ENCODE measurements at regions not wholly inside any gene's neighbourhood (a gene's known extent, or its start where the extent isn't known, plus 50 kb on each side); places are given as distances from the start of the nearest gene placed in this dataset.

GRCh38 chr1:226482975-226483700, 65.4 kb upstream of the STUM start:
- TF ChIP-seq POLR2A (IDR thresholded peaks at IDR 0.05): no peak
- no peak for TF ChIP-seq CTCF (IDR thresholded peaks at IDR 0.05)

Measured in adrenal gland (tissue), 5 donors.